Ovary (tissue), 7 donors: ENCODE measurements at regions not wholly inside any gene's neighbourhood (a gene's known extent, or its start where the extent isn't known, plus 50 kb on each side); places are given as distances from the start of the nearest gene placed in this dataset.

Source experiments
- DNase-seq, 5 donors: peaks; one replicate each; pipeline ENCODE4 v3.0.0-alpha.2; 2019 to 2020
- H3K27ac ChIP-seq, 2 donors: fragments of 200-600 bp; one replicate each; pipeline versions ENCODE4 v1.5.1 to v1.8.0; 2019 to 2022
- H3K27me3 ChIP-seq: fragments of 200-600 bp; one replicate; pipeline ENCODE4 v1.8.0; 2022
- H3K36me3 ChIP-seq: fragments of 200-600 bp; sonication (generic); one replicate; pipeline ENCODE4 v1.5.1; 2019
- H3K4me1 ChIP-seq: one replicate; pipeline ENCODE4 v1.8.1; 2013; ENCODE audit warnings: mild to moderate bottlenecking, moderate library complexity; ENCODE audit not compliant: insufficient read depth
- H3K4me3 ChIP-seq: fragments of 200-600 bp; sonication (generic); one replicate; pipeline ENCODE4 v1.5.1; 2017
- H3K9me3 ChIP-seq, 2 donors: fragments of 200-600 bp in 1 of 2; sonication (generic) in 1 of 2; one replicate each; pipeline versions ENCODE4 v1.5.1 to v1.8.1; 2013 to 2019; ENCODE audit warnings: mild to moderate bottlenecking in 1 of 2, moderate library complexity in 1 of 2
- CTCF ChIP-seq, 3 donors: fragments of 450-650 bp in 2 of 3; fragments of 200-600 bp in 1 of 3; IDR thresholded peaks; one replicate each; pipeline versions ENCODE4 v1.5.1 to v1.8.0; 2016 to 2022; ENCODE audit warnings: antibody characterized with exemption in 3 of 3, mild to moderate bottlenecking in 1 of 3
- EP300 ChIP-seq: sonication (generic); formaldehyde crosslinking; IDR thresholded peaks from one replicate; pipeline ENCODE4 v1.6.1; 2017; ENCODE audit warnings: antibody characterized with exemption
- POLR2A ChIP-seq: fragments of 450-650 bp; IDR thresholded peaks from one replicate; pipeline ENCODE4 v1.6.1; 2017; ENCODE audit warnings: antibody characterized with exemption, mild to moderate bottlenecking, moderate library complexity
- WGBS, 3 donors: extraction: QIAGEN DNeasy Blood & Tissue Kit in 1 of 3; methylation state at CpG; one replicate each; pipeline versions ENCODE4 v1.1.5 to v1.1.7; 2013 to 2017; 5-methylcytosine and 5-hydroxymethylcytosine counted together
- intact Hi-C, 4 donors: fragments of 100-400 bp; cut with DNase I; formaldehyde crosslinking; loops; one replicate each; pipeline versions ENCODE4 v1.11.0 to v1.15.1; 2022 to 2023
- donor health status: DM: no; HTN: no; CAD: no; lungs with moderate emphysema.
- donor health status: DM: no; HTN: no; CAD: no.
- donor health status: Bipolar disorder and iron deficiency.
- donor health status: DM: no; HTN: no; CAD: no.
- donor health status: DM: yes; HTN: yes; CAD: no.

DNA sequence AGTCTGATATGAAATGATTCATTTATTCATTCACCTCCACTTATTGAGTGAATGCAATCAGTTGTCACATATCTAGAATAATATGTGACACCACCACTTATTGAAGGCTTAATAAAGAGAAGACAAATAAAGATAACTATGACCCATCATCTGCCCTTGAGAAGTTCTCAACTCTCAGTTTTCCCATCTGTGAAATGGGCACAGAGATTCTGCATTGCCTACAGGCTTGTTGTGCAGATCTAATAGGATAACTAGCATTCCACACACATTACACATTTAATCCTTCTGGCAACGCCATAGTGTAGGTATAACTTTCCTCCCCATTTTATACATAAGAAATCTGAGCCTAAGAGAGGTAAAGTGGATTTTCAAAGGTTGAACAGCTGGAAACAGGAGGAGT is 84.2 kb upstream of the FICD start:
- 39 to 58% (median 40%) methylated on average over 1 of the region's 1 CpG for WGBS, 3 donors
- Histone ChIP-seq H3K9me3 (no peaks in the 10 kb centered on the region), H3K27ac (no peak overlapping the region), H3K4me1 (no peaks in the 10 kb centered on the region), H3K27me3 (no peaks in the 10 kb centered on the region), H3K4me3 (no peak overlapping the region), H3K36me3 (no peaks in the 10 kb centered on the region)
- no peak for DNase-seq
- intact Hi-C loops = no loop called here
- TF ChIP-seq EP300 (no peak), CTCF (IDR thresholded peaks at IDR 0.05) (no peak), POLR2A (no peak)

GRCh38 chr12:108430245-108430644 is 84.8 kb upstream of the FICD start:
- Histone ChIP-seq H3K4me1 (no peaks in the 10 kb centered on the region), H3K9me3 (no peaks in the 10 kb centered on the region), H3K4me3 (no peak overlapping the region), H3K27ac (no peak overlapping the region), H3K27me3 (no peaks in the 10 kb centered on the region), H3K36me3 (no peaks in the 10 kb centered on the region)
- intact Hi-C loops = no loop called here
- TF ChIP-seq CTCF (IDR thresholded peaks at IDR 0.05) = no peak
- TF ChIP-seq EP300 = no peak
- TF ChIP-seq POLR2A = no peak
- no peak for DNase-seq
- WGBS, 3 donors = 19 to 26% (median 25%) methylated on average over 6 of the region's 6 CpGs

DNA sequence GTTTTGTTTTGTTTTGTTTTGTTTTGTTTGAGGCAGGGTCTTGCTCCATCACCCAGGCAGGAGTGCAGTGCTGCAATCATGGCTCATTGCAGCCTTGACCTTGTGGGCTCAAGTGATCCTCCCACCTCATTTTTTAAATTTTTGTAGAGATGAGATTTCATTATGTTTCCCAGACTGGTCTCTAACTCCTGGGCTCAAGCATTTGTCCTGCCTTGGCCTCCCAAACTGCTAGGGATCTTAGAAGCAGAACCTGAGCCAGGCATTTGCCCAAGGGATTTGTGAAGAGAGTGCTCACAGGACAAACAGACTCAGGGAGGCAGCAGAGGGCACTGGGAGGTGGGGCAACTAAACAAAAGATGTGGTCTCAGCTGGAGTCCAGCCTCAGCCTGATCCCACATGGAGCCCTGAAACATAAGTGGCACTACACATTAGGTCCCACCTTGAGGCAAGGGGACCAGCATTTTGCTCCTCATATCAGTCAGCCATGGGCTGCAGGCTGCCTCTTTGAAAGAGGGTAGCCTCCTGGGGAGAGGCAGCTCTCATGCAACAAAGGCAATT is 86.2 kb upstream of the CMKLR1 start:
- no peak for DNase-seq
- intact Hi-C loops = no loop called here
- H3K9me3 ChIP-seq = no peaks in the 10 kb centered on the region
- no peaks in the 10 kb centered on the region for H3K36me3 ChIP-seq
- H3K27ac ChIP-seq = no peak overlapping the region
- no peaks in the 10 kb centered on the region for H3K27me3 ChIP-seq
- H3K4me1 ChIP-seq = no peaks in the 10 kb centered on the region
- TF ChIP-seq POLR2A (no peak), CTCF (IDR thresholded peaks at IDR 0.05) (no peak), EP300 (no peak)
- H3K4me3 ChIP-seq = no peak overlapping the region

GRCh38 chr12:108424816-108425215 is 85.7 kb upstream of the CMKLR1 start:
- intact Hi-C loops = no loop called here
- Histone ChIP-seq H3K9me3 (no peaks in the 10 kb centered on the region), H3K4me3 (no peak overlapping the region), H3K36me3 (no peaks in the 10 kb centered on the region), H3K27ac (no peak overlapping the region), H3K4me1 (no peaks in the 10 kb centered on the region), H3K27me3 (no peaks in the 10 kb centered on the region)
- DNase-seq = no peak
- WGBS, 3 donors = 75 to 85% (median 78%) methylated on average over 3 of the region's 3 CpGs
- TF ChIP-seq POLR2A (no peak), CTCF (IDR thresholded peaks at IDR 0.05) (no peak), EP300 (no peak)
